ENCODE measurements at regions not wholly inside any gene's neighbourhood (a gene's known extent, or its start where the extent isn't known, plus 50 kb on each side); places are given as distances from the start of the nearest gene placed in this dataset.
A peak's percentile ranks its signal among the peaks of the same experiment; 100 is the strongest.

- no peak for TF ChIP-seq JUND (IDR thresholded peaks at IDR 0.05; ENCODE audit: low read depth)
These were observed 345.1 kb downstream of the BTBD3 start for GRCh38 chr20:12262747-12263146.

DNA sequence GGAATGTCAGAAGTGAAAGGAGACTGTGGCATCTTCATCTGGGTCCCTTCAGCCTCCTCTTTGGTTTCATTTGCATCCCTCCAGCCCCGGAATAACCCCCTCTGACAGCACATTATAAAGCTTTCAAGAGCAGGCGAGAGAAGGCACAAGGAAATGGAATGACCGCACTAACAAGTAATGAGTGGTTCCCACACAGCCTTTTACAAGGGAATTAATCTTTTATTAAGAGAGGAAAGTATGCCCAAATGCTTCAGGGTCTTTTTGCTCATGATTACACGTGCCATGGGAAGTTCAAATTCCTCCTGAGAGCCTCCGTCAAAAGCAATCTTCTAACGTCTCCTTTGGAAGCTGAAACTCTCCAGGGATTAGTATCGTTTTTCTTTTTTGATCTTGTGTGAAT is 347.0 kb downstream of the BTBD3 start:
- TF ChIP-seq JUND (IDR thresholded peaks at IDR 0.05; ENCODE audit: low read depth): no peak

More at GRCh38 chr20:12262747-12263146, 345.1 kb downstream of the BTBD3 start:
- DNase-seq (ENCODE audit: low read depth in 1 of 2, low spot score in 1 of 2): no peak
- in situ Hi-C loops (cut with HindIII; ENCODE audit: low pct_unique_long_range_greater_than_20kb, low sequenced_read_pairs): no loop called here

GRCh38 chr20:12265662-12266061 is 348.0 kb downstream of the BTBD3 start:
- TF ChIP-seq JUND (IDR thresholded peaks at IDR 0.05; ENCODE audit: low read depth): no peak
- DNase-seq (ENCODE audit: low read depth in 1 of 2, low spot score in 1 of 2): no peak
- in situ Hi-C loops (cut with HindIII; ENCODE audit: low pct_unique_long_range_greater_than_20kb, low sequenced_read_pairs): no loop called here

More for the DNA sequence above, 347.0 kb downstream of the BTBD3 start:
- no peak for DNase-seq (ENCODE audit: low read depth in 1 of 2, low spot score in 1 of 2)
- in situ Hi-C loops (cut with HindIII; ENCODE audit: low pct_unique_long_range_greater_than_20kb, low sequenced_read_pairs): no loop called here

DNA sequence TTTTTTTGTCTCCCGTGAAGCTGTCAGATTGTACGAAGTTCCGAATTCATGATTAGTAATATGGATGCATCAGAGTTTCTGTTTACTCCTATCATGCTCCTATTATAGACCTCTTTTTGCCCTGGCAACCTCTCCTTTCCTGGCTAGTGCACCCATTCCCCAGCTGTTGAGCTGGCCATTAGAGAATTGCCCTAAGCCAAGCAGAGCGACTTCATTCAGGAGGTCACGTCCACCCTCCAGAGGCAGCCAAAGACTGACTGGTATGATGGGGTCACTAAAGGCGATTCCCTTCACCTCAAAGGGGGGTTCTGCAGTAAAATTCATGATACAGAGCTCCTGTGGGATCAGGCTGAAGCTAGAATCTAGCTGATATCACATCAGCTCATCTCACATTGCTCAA is 351.9 kb downstream of the BTBD3 start:
- in situ Hi-C loops (cut with HindIII; ENCODE audit: low pct_unique_long_range_greater_than_20kb, low sequenced_read_pairs): no loop called here
- no peak for TF ChIP-seq JUND (IDR thresholded peaks at IDR 0.05; ENCODE audit: low read depth)

DNA sequence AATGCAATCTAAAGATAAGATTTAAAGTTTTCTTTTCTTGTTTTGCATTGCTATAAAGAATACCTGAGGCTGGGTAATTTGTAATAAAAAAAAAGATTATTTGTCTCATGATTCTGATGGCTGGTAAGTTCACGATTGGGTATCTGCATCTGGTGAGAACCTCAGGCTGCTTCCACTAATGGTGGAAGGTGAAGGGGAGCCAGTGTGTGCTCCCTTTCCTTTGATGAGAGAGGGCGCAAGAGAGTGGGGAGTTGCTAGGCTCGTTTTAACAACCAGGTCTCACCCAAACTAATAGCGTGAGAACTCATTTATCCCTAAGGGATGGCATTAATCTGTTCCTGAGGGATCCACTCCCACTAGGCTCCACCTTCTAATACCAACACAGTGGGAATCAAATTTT is 353.2 kb downstream of the BTBD3 start:
- DNase-seq (ENCODE audit: low read depth in 1 of 2, low spot score in 1 of 2): no peak
- in situ Hi-C loops (cut with HindIII; ENCODE audit: low pct_unique_long_range_greater_than_20kb, low sequenced_read_pairs): no loop called here
- no peak for TF ChIP-seq JUND (IDR thresholded peaks at IDR 0.05; ENCODE audit: low read depth)

More for the DNA sequence above, 351.9 kb downstream of the BTBD3 start:
- no peak for DNase-seq (ENCODE audit: low read depth in 1 of 2, low spot score in 1 of 2)

DNA sequence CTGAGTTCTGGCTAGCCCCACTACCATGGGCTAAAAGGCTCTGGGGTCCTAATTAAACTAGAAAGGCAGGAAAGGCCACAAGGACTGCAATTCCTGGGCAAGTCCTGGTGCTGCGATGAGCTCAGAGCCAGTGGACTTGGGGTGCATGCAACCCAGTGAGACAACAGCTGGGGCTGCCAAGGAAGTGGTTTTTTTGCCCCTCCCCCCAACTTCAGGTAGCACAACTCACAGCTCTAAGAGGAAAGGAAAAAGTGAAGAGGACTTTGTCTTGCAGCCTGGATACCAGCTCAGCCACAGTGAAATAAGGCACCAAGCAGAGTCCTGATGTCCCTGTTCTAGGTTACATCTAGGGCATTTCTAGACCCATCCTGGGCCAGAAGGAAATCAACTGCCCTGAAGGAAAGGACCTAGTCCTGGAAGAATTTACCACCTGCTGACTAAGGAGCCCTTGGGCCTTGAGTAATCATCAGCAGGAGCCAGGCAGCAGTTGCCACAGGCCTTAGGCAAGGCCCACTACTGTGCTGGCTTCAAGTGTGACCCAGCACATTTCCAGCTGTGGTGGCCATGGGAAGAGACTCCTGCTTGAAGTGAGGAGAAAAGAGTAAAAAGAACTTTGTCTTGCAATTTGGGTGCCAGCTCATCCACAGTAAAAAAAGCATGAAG is 358.4 kb downstream of the BTBD3 start:
- in situ Hi-C loops (cut with HindIII; ENCODE audit: low pct_unique_long_range_greater_than_20kb, low sequenced_read_pairs): no loop called here
- TF ChIP-seq JUND (IDR thresholded peaks at IDR 0.05; ENCODE audit: low read depth): no peak
- no peak for DNase-seq (ENCODE audit: low read depth in 1 of 2, low spot score in 1 of 2)

GRCh38 chr20:12287575-12287974 is 369.9 kb downstream of the BTBD3 start:
- peak in 1 of 2 experiments; percentile 64 for DNase-seq (ENCODE audit: low read depth in 1 of 2, low spot score in 1 of 2)
- in situ Hi-C loops (cut with HindIII; ENCODE audit: low pct_unique_long_range_greater_than_20kb, low sequenced_read_pairs): no loop called here
- no peak for TF ChIP-seq JUND (IDR thresholded peaks at IDR 0.05; ENCODE audit: low read depth)

DNA sequence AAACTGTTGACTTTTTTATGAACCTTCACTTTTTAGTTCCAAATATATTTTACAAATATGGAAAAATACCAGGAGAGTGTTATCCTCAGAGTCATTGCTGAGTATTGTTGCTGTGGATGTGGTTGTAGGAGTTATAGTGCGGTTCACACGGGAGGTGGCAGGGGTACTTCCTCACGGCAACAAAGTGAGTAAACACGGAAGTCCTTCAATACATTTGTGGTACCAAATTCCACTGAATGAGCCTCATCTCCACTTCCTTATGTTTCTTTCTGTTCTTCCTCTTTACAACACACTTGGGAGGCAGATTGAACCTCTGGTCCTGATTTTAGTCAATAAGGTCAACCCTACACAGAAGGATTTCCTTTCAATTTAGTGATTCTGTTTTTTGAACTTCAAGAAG is 371.8 kb downstream of the BTBD3 start:
- no peak for TF ChIP-seq JUND (IDR thresholded peaks at IDR 0.05; ENCODE audit: low read depth)
- in situ Hi-C loops (cut with HindIII; ENCODE audit: low pct_unique_long_range_greater_than_20kb, low sequenced_read_pairs): no loop called here
- DNase-seq (ENCODE audit: low read depth in 1 of 2, low spot score in 1 of 2): no peak

DNA sequence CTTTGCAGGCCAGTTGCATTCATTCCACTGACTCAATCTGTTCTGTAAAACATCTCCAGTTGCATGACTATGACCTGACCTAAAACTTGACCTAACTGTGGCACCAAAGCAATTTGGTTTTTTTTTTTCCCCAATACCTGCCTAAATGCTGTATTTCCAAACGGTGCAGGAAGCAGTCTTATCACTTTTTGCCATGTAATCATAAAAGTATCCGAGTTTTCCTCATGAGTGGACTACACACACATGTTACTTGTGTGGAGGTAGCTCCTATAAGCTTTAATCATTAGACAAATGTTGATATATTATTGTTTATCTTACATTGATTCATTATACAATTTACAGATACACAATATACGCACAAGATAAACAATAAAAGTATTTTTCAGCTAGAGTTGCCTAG is 373.7 kb downstream of the BTBD3 start:
- no peak for TF ChIP-seq JUND (IDR thresholded peaks at IDR 0.05; ENCODE audit: low read depth)
- no peak for DNase-seq (ENCODE audit: low read depth in 1 of 2, low spot score in 1 of 2)
- in situ Hi-C loops (cut with HindIII; ENCODE audit: low pct_unique_long_range_greater_than_20kb, low sequenced_read_pairs): no loop called here

DNA sequence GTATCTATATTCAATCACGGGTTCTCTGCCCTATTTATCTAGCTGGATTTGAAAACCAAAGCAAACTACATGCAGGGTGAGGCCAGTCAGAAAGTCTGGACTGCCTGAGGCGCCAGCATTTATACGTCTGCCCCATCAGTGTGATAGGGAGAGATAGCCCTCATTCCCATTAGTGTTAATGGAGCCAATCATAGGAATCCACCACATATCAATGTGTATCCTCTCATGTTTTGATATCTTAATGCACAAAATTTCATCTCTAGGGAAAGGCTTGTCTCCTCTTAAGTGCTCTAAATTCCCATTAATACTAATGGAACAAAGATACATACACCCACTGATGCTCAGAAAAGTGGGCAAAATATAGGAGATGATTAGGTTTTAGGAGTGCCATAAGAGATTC is 376.2 kb downstream of the BTBD3 start:
- in situ Hi-C loops (cut with HindIII; ENCODE audit: low pct_unique_long_range_greater_than_20kb, low sequenced_read_pairs): no loop called here

GRCh38 chr20:12294678-12295077 is 377.0 kb downstream of the BTBD3 start:
- TF ChIP-seq JUND (IDR thresholded peaks at IDR 0.05; ENCODE audit: low read depth): no peak
- in situ Hi-C loops (cut with HindIII; ENCODE audit: low pct_unique_long_range_greater_than_20kb, low sequenced_read_pairs): no loop called here
- no peak for DNase-seq (ENCODE audit: low read depth in 1 of 2, low spot score in 1 of 2)

More for the DNA sequence above, 376.2 kb downstream of the BTBD3 start:
- no peak for DNase-seq (ENCODE audit: low read depth in 1 of 2, low spot score in 1 of 2)
- no peak for TF ChIP-seq JUND (IDR thresholded peaks at IDR 0.05; ENCODE audit: low read depth)

DNA sequence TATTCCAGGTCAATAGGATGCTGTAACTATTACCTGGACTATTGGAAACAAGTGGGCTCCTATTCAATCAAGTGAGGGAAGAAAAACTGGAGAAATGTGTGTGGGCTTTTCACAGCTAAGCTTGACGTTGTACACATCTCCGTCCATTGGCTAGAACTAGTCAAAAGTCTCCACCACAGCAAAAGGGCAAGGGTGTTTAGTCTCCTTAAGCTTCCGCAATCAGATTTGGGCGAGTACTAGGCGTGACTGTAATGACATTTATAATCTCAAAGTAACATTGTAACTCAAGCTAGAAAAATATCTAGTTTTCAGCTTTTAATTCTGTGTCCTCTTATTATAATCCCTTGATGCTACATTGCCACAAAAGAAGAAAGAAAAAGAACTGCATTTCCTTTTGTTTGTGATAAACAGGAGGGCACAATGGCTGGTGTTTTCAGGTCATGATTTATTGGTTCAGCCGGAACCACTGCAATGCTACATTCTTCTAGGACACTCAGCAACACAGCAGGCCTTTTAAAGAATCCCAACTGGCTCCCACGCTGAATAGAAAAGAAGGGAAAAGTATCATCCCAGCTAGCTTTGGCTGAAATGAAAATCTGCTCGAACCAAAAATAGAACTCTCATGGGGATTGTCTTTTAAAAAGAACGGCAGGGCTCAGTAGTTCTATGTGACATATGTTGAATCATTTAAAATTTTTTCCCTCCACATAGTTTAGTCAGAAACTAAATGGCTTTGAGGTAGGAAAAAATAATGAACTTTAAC is 387.7 kb downstream of the BTBD3 start:
- in situ Hi-C loops (cut with HindIII; ENCODE audit: low pct_unique_long_range_greater_than_20kb, low sequenced_read_pairs): no loop called here
- no peak for TF ChIP-seq JUND (IDR thresholded peaks at IDR 0.05; ENCODE audit: low read depth)
- no peak for DNase-seq (ENCODE audit: low read depth in 1 of 2, low spot score in 1 of 2)

- no peak for DNase-seq (ENCODE audit: low read depth in 1 of 2, low spot score in 1 of 2)
- in situ Hi-C loops (cut with HindIII; ENCODE audit: low pct_unique_long_range_greater_than_20kb, low sequenced_read_pairs): no loop called here
- TF ChIP-seq JUND (IDR thresholded peaks at IDR 0.05; ENCODE audit: low read depth): no peak
These were observed 388.4 kb downstream of the BTBD3 start for GRCh38 chr20:12306107-12306506.
